ENCODE measurements at regions not wholly inside any gene's neighbourhood (a gene's known extent, or its start where the extent isn't known, plus 50 kb on each side); places are given as distances from the start of the nearest gene placed in this dataset.

- no peak for TF ChIP-seq POLR2AphosphoS5 (IDR thresholded peaks at IDR 0.05; ENCODE audit: insufficient read depth in 1 of 2, low read depth in 1 of 2)
- TF ChIP-seq POLR2A (IDR thresholded peaks at IDR 0.05): no peak
- no peak for TF ChIP-seq CTCF (IDR thresholded peaks at IDR 0.05)
Observed at GRCh38 chr2:16179701-16180416, 239.5 kb downstream of the MYCN start.
